ENCODE measurements at regions not wholly inside any gene's neighbourhood (a gene's known extent, or its start where the extent isn't known, plus 50 kb on each side); places are given as distances from the start of the nearest gene placed in this dataset.

DNA sequence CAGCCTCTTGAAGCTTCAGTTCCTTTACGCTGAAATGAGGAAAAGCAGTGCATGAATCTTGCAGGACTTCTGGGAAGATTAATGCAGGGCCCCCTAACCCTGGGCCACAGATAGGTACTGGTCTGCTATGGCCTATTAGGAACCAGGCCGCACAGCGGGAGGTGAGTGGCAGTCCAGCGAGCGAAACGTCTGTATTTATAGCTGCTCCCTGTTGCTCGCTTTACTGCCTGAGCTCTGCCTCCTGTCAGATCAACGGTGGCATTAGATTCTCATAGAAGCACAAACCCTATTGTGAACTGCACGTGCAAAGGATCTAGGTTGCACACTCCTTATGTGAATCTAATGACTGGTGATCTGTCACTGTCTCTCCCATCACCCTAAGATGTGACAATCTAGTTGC lies 130.2 kb downstream of the CHRM3 start:
- Mint-ChIP-seq H3K4me3 (no peak overlapping the region), H3K36me3 (no peaks in the 10 kb centered on the region)
- H3K4me1 ChIP-seq, result no peaks in the 10 kb centered on the region

DNA sequence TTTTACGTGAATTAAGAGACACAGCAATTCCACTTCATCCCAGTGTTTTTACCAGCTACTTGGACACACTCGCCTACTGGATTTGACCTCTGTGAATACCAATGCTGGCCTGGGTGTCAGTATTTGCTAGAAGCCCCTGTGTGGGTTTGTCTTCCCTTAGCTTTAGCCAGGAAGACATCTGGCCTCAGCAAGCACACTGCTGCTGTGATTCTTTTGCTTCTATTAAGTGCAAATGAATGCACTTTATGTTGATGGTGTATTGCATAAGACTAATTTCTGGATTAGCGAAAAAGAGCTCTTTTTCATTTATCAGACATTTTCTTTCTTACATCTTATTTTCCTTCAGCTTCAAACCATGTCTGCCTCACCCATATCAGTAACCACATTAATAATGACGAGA lies 140.0 kb downstream of the CHRM3 start:
- H3F3A ChIP-seq (ENCODE audit: low read depth), result no peaks in the 10 kb centered on the region

More for the DNA sequence above, 130.2 kb downstream of the CHRM3 start:
- no peak overlapping the region for H3K4me2 ChIP-seq
- H3K27me3 Mint-ChIP-seq (ENCODE audit: insufficient read depth, low read depth), result no peaks in the 10 kb centered on the region
- H3K27me3 ChIP-seq, result no peaks in the 10 kb centered on the region
- H3K9me3 Mint-ChIP-seq, result no peaks in the 10 kb centered on the region
- H2AFZ ChIP-seq (replicated peaks), result no peak overlapping the region
- H3K4me1 Mint-ChIP-seq, result peaks cover 11% of the 10 kb centered on the region
- no peaks in the 10 kb centered on the region for H3K79me2 ChIP-seq (ENCODE audit: low read depth)
- no peaks in the 10 kb centered on the region for H4K20me1 ChIP-seq (ENCODE audit: low read depth)
- no peak overlapping the region for H3K9ac ChIP-seq
- no peak overlapping the region for H3K27ac ChIP-seq
- H3F3A ChIP-seq (ENCODE audit: low read depth), result no peaks in the 10 kb centered on the region
- peak; percentile 6 for DNase-seq (ENCODE audit: low spot score)
- H3K36me3 ChIP-seq, result no peaks in the 10 kb centered on the region
- H3K4me3 ChIP-seq, result no peak overlapping the region
- no peak overlapping the region for H3K27ac Mint-ChIP-seq
- H3K9me3 ChIP-seq (ENCODE audit: low read depth), result no peaks in the 10 kb centered on the region
- TF ChIP-seq EZH2phosphoT487 (IDR thresholded peaks at IDR 0.05), result no peak
- no peak for TF ChIP-seq EZH2 (IDR thresholded peaks at IDR 0.05)
- no peak for TF ChIP-seq CTCF (IDR thresholded peaks at IDR 0.05)

GRCh38 chr1:239527051-239527693 lies 140.8 kb downstream of the CHRM3 start:
- no peak overlapping the region for H3K27ac Mint-ChIP-seq
- no peaks in the 10 kb centered on the region for H3K27me3 Mint-ChIP-seq (ENCODE audit: insufficient read depth, low read depth)
- DNase-seq (ENCODE audit: low spot score), result no peak
- no peaks in the 10 kb centered on the region for H4K20me1 ChIP-seq (ENCODE audit: low read depth)
- peaks cover 4% of the 10 kb centered on the region for H3K9me3 Mint-ChIP-seq
- no peaks in the 10 kb centered on the region for H3K36me3 Mint-ChIP-seq
- H2AFZ ChIP-seq (replicated peaks), result no peak overlapping the region
- no peak overlapping the region for H3K4me3 Mint-ChIP-seq
- TF ChIP-seq EZH2phosphoT487 (IDR thresholded peaks at IDR 0.05) (no peak), CTCF (IDR thresholded peaks at IDR 0.05) (no peak)
- no peak overlapping the region for H3K4me3 ChIP-seq
- no peak overlapping the region for H3K9ac ChIP-seq
- H3K4me2 ChIP-seq, result no peak overlapping the region
- no peaks in the 10 kb centered on the region for H3K9me3 ChIP-seq (ENCODE audit: low read depth)
- H3K27me3 ChIP-seq, result no peaks in the 10 kb centered on the region
- no peak overlapping the region for H3K27ac ChIP-seq
- H3K36me3 ChIP-seq, result no peaks in the 10 kb centered on the region
- no peaks in the 10 kb centered on the region for H3K79me2 ChIP-seq (ENCODE audit: low read depth)
- H3K4me1 Mint-ChIP-seq, result no peaks in the 10 kb centered on the region
- H3F3A ChIP-seq (ENCODE audit: low read depth), result no peaks in the 10 kb centered on the region
- no peaks in the 10 kb centered on the region for H3K4me1 ChIP-seq

More for the DNA sequence above, 140.0 kb downstream of the CHRM3 start:
- Histone ChIP-seq H2AFZ (replicated peaks) (no peak overlapping the region), H3K9ac (no peak overlapping the region), H3K9me3 (ENCODE audit: low read depth) (no peaks in the 10 kb centered on the region), H3K4me3 (no peak overlapping the region), H3K4me2 (no peak overlapping the region), H3K79me2 (ENCODE audit: low read depth) (no peaks in the 10 kb centered on the region), H4K20me1 (ENCODE audit: low read depth) (no peaks in the 10 kb centered on the region), H3K36me3 (no peaks in the 10 kb centered on the region), H3K27ac (no peak overlapping the region), H3K27me3 (no peaks in the 10 kb centered on the region), H3K4me1 (no peaks in the 10 kb centered on the region)
- Mint-ChIP-seq H3K4me1 (no peaks in the 10 kb centered on the region), H3K27ac (no peak overlapping the region), H3K27me3 (ENCODE audit: insufficient read depth, low read depth) (no peaks in the 10 kb centered on the region), H3K4me3 (no peak overlapping the region), H3K9me3 (peaks cover 4% of the 10 kb centered on the region), H3K36me3 (no peaks in the 10 kb centered on the region)
- no peak for DNase-seq (ENCODE audit: low spot score)
- TF ChIP-seq CTCF (IDR thresholded peaks at IDR 0.05) (no peak), EZH2 (IDR thresholded peaks at IDR 0.05) (no peak), EZH2phosphoT487 (IDR thresholded peaks at IDR 0.05) (no peak)
